Endothelial cell of umbilical vein (primary cell): ENCODE measurements at regions not wholly inside any gene's neighbourhood (a gene's known extent, or its start where the extent isn't known, plus 50 kb on each side); places are given as distances from the start of the nearest gene placed in this dataset.

Source experiments
- BruUV-seq: library from RNA; stranded (reverse); fragments of 400-500 nt; replicated peaks from 2 replicates; lab custom pipeline; 2021; lab: Mats Ljungman, UMichigan
- CTCF ChIA-PET: fragments of 300-600, 350-600 bp; sonication (Branson Sonifier 250); formaldehyde crosslinking; loops from one replicate; lab custom pipeline; 2021; ENCODE audit warnings: antibody characterized with exemption, inconsistent platforms; lab: Charles Lee
- POLR2A ChIA-PET: fragments of 300-600, 350-600 bp; sonication (Branson Sonifier 250); formaldehyde crosslinking; loops from one replicate; lab custom pipeline; 2021; ENCODE audit warnings: antibody characterized with exemption, inconsistent platforms; lab: Charles Lee
- DNase-seq: peaks from one replicate; pipeline ENCODE4 v3.0.0-alpha.2; 2011; ENCODE audit warnings: low read depth, low spot score
- FAIRE-seq: peaks from 2 replicates; lab custom pipeline; 2011; peaks lifted over from hg19 to GRCh38; lab: Jason Lieb, UNC
- H2AFZ ChIP-seq: 2 replicates; pipeline ENCODE4 v1.6.0; 2012; ENCODE audit warnings: low read depth, low read length, control low read depth, inconsistent platforms
- H3K27ac ChIP-seq: 2 replicates; pipeline ENCODE4 v1.5.1; 2011; ENCODE audit warnings: low read depth, mild to moderate bottlenecking, control low read depth, low read length, moderate library complexity; ENCODE audit not compliant: insufficient read depth
- H3K27me3 ChIP-seq, 2 experiments: 2 replicates each; pipeline versions ENCODE4 v1.6.0 to v1.6.1; 2011; ENCODE audit warnings: low read length in 2 of 2, mixed read lengths in 1 of 2; ENCODE audit not compliant: control insufficient read depth in 2 of 2, insufficient read depth in 2 of 2
- H3K36me3 ChIP-seq, 2 experiments: 2 replicates in 1 of 2; 3 replicates in 1 of 2; pipeline ENCODE4 v1.5.1; 2011; ENCODE audit warnings: low read length in 2 of 2, mild to moderate bottlenecking in 1 of 2, moderate library complexity in 1 of 2; ENCODE audit not compliant: control insufficient read depth in 2 of 2, insufficient read depth in 2 of 2; ENCODE audit errors: extremely low read depth in 1 of 2
- H3K4me1 ChIP-seq: 3 replicates; pipeline ENCODE4 v1.5.1; 2011; ENCODE audit warnings: mild to moderate bottlenecking, low read length; ENCODE audit not compliant: control insufficient read depth, insufficient read depth; ENCODE audit errors: extremely low read depth
- H3K4me2 ChIP-seq: 2 replicates; pipeline ENCODE4 v1.6.1; 2011; ENCODE audit warnings: low read length, control low read depth, mixed read lengths; ENCODE audit not compliant: insufficient read depth
- H3K4me3 ChIP-seq, 3 experiments: fragments of 200-600 bp in 1 of 3; sonication (generic), shearing (Covaris generic) in 1 of 3; replicated peaks in 1 of 3; 2 replicates each; pipeline ENCODE4 v1.5.1; 2011 to 2016; ENCODE audit warnings: control low read depth in 3 of 3, low read length in 3 of 3, mild to moderate bottlenecking in 2 of 3, inconsistent platforms in 1 of 3, low read depth in 1 of 3, moderate library complexity in 1 of 3; ENCODE audit not compliant: insufficient read depth in 1 of 3
- H3K79me2 ChIP-seq: 2 replicates; pipeline ENCODE4 v1.6.0; 2012; ENCODE audit warnings: low read length, inconsistent platforms; ENCODE audit not compliant: control insufficient read depth, insufficient read depth
- H3K9ac ChIP-seq: replicated peaks from 2 replicates; pipeline ENCODE3; 2011; ENCODE audit warnings: low read length, control low read depth; ENCODE audit not compliant: insufficient read depth; ENCODE audit errors: extremely low read depth
- H3K9me1 ChIP-seq: replicated peaks from 3 replicates; pipeline ENCODE4 v1.6.0; 2011; ENCODE audit warnings: mild to moderate bottlenecking, low read length; ENCODE audit not compliant: control insufficient read depth, insufficient read depth; ENCODE audit errors: extremely low read depth
- H3K9me3 ChIP-seq: replicated peaks from 2 replicates; pipeline ENCODE4 v1.5.1; 2012; ENCODE audit warnings: low read length, inconsistent platforms; ENCODE audit not compliant: control insufficient read depth, insufficient read depth
- H4K20me1 ChIP-seq: replicated peaks from 2 replicates; pipeline ENCODE3; 2011; ENCODE audit warnings: mild to moderate bottlenecking, low read length; ENCODE audit not compliant: control insufficient read depth, insufficient read depth; ENCODE audit errors: extremely low read depth
- CTCF ChIP-seq, 2 donors: IDR thresholded peaks; 1 replicate in 1 of 2; 2 replicates in 1 of 2; pipeline ENCODE4 v1.5.1; 2011; ENCODE audit warnings: low read length in 2 of 2, mild to moderate bottlenecking in 2 of 2, moderate library complexity in 2 of 2, control low read depth in 1 of 2, inconsistent platforms in 1 of 2, low read depth in 1 of 2; ENCODE audit not compliant: insufficient read depth in 1 of 2; ENCODE audit errors: extremely low read depth in 1 of 2
- EZH2 ChIP-seq: IDR thresholded peaks from 2 replicates; pipeline ENCODE4 v1.6.1; 2012; ENCODE audit warnings: borderline replicate concordance, low read depth, mild to moderate bottlenecking, moderate library complexity, low read length, inconsistent platforms; ENCODE audit not compliant: severe bottlenecking
- FOS ChIP-seq: IDR thresholded peaks from 2 replicates; pipeline ENCODE4 v1.6.1; 2011; ENCODE audit warnings: mild to moderate bottlenecking, low read length, moderate library complexity, borderline replicate concordance; ENCODE audit not compliant: insufficient read depth
- GATA2 ChIP-seq: IDR thresholded peaks from 2 replicates; pipeline ENCODE4 v1.7.0; 2011; ENCODE audit warnings: low read depth, mild to moderate bottlenecking, moderate library complexity, mixed read lengths, low read length; ENCODE audit not compliant: insufficient read length, insufficient read depth
- JUN ChIP-seq: IDR thresholded peaks from 2 replicates; pipeline ENCODE4 v1.6.1; 2011; ENCODE audit warnings: borderline replicate concordance, low read depth; ENCODE audit not compliant: insufficient read length, insufficient read depth
- MAX ChIP-seq: IDR thresholded peaks from 2 replicates; pipeline ENCODE4 v1.6.1; 2011; ENCODE audit not compliant: insufficient read depth, insufficient read length
- MYC ChIP-seq: IDR thresholded peaks from one replicate; pipeline ENCODE4 v1.6.1; 2011; ENCODE audit warnings: mild to moderate bottlenecking, low read depth, low read length
- POLR2A ChIP-seq: IDR thresholded peaks from 2 replicates; pipeline ENCODE4 v1.6.1; 2012; ENCODE audit warnings: low read depth, mild to moderate bottlenecking, control low read depth, low read length
- POLR2AphosphoS5 ChIP-seq: IDR thresholded peaks from 2 replicates; pipeline ENCODE4 v1.6.1; 2012; ENCODE audit warnings: low read depth, mild to moderate bottlenecking, control low read depth, low read length, moderate library complexity; ENCODE audit not compliant: insufficient read depth
- dilution Hi-C: fragments of 300-500 bp; cut with MboI; formaldehyde crosslinking; loops from one replicate; pipeline ENCODE4 v1.15.0; 2019; ENCODE audit warnings: low sequenced_read_pairs; ENCODE audit not compliant: extremely low pct_ligation_motif_present
- intact Hi-C: fragments of 100-400 bp; cut with micrococcal nuclease; formaldehyde crosslinking; loops from one replicate; pipeline ENCODE4 v1.10.0; 2022

GRCh38 chr14:54129850-54130640, 173.4 kb upstream of the BMP4 start:
- no peak for FAIRE-seq

More at GRCh38 chr14:54129850-54130640, 173.4 kb upstream of the BMP4 start:
- intact Hi-C loops: no loop called here
- Histone ChIP-seq H3K36me3 (no peaks in the 10 kb centered on the region), H3K4me3 (no peak overlapping the region), H3K27me3 (no peaks in the 10 kb centered on the region), H3K27ac (no peak overlapping the region), H3K79me2 (no peaks in the 10 kb centered on the region), H3K4me1 (no peaks in the 10 kb centered on the region), H3K9me1 (no peaks in the 10 kb centered on the region), H2AFZ (no peak overlapping the region), H3K9ac (no peak overlapping the region), H3K4me2 (no peak overlapping the region), H3K9me3 (no peaks in the 10 kb centered on the region), H4K20me1 (no peaks in the 10 kb centered on the region)
- TF ChIP-seq JUN: no peak
- TF ChIP-seq CTCF (IDR thresholded peaks at IDR 0.05; ENCODE audit: extremely low read depth in 1 of 2, insufficient read depth in 1 of 2, low read depth in 1 of 2, low read length in 2 of 2): no peak
- no peak for TF ChIP-seq POLR2A
- TF ChIP-seq FOS: no peak
- no peak for TF ChIP-seq GATA2
- TF ChIP-seq MYC: no peak
- TF ChIP-seq MAX: no peak
- no peak for TF ChIP-seq EZH2
- TF ChIP-seq POLR2AphosphoS5: no peak
- no TSS peak for BruUV-seq
- no peak for DNase-seq
- dilution Hi-C loops: no loop called here
- CTCF ChIA-PET: interaction anchor here (1.6 kb wide), 1 partner anchor 15 kb away, joined by 4 read pairs; no protein-coding TSS in a partner anchor
- POLR2A ChIA-PET: no interaction called here
